Glutamatergic neuron (in vitro differentiated cells): ENCODE measurements at regions not wholly inside any gene's neighbourhood (a gene's known extent, or its start where the extent isn't known, plus 50 kb on each side); places are given as distances from the start of the nearest gene placed in this dataset.
"Not testable (repeated sequence)": the region's sequence is repeated elsewhere in the genome, so short reads cannot be mapped to it uniquely, and the experiment has no call there.

Source experiments
- DNase-seq: peaks from one replicate; pipeline ENCODE4 v3.0.0; 2022
- H3K27ac Mint-ChIP-seq: one replicate; pipeline ENCODE4 v1.8.0; 2020; ENCODE audit warnings: mild to moderate bottlenecking, mixed read lengths, inconsistent platforms; ENCODE audit not compliant: unreplicated experiment
- H3K27me3 Mint-ChIP-seq: one replicate; pipeline ENCODE4 v1.8.0; 2020; ENCODE audit warnings: mild to moderate bottlenecking, moderate library complexity, mixed read lengths, inconsistent platforms; ENCODE audit not compliant: unreplicated experiment
- H3K36me3 Mint-ChIP-seq: one replicate; pipeline ENCODE4 v1.8.0; 2020; ENCODE audit warnings: mild to moderate bottlenecking, mixed read lengths, inconsistent platforms; ENCODE audit not compliant: unreplicated experiment
- H3K4me1 Mint-ChIP-seq: one replicate; pipeline ENCODE4 v1.8.0; 2020; ENCODE audit warnings: mild to moderate bottlenecking, low read depth, mixed read lengths, inconsistent platforms; ENCODE audit not compliant: unreplicated experiment
- H3K4me3 Mint-ChIP-seq: one replicate; pipeline ENCODE4 v1.8.0; 2020; ENCODE audit warnings: mild to moderate bottlenecking, mixed read lengths, inconsistent platforms; ENCODE audit not compliant: unreplicated experiment
- H3K9me3 Mint-ChIP-seq: one replicate; pipeline ENCODE4 v1.8.0; 2020; ENCODE audit warnings: mild to moderate bottlenecking, moderate library complexity, mixed read lengths, inconsistent platforms; ENCODE audit not compliant: unreplicated experiment
- CTCF ChIP-seq: fragments of 200-600 bp; sonication (generic); IDR thresholded peaks from one replicate; pipeline ENCODE4 v1.5.0; 2021; ENCODE audit not compliant: partially characterized antibody, unreplicated experiment

- peaks cover 5% of the 10 kb centered on the region for H3K9me3 Mint-ChIP-seq
- TF ChIP-seq CTCF: no peak
- no peaks in the 10 kb centered on the region for H3K4me1 Mint-ChIP-seq
- H3K27ac Mint-ChIP-seq: no peak overlapping the region
- peaks cover 24% of the 10 kb centered on the region for H3K36me3 Mint-ChIP-seq
- peaks cover 3% of the 10 kb centered on the region for H3K27me3 Mint-ChIP-seq
- DNase-seq: no peak
- H3K4me3 Mint-ChIP-seq: no peak overlapping the region
Measured at GRCh38 chr9:88628114-88628513, 93.1 kb downstream of the NXNL2 start.

DNA sequence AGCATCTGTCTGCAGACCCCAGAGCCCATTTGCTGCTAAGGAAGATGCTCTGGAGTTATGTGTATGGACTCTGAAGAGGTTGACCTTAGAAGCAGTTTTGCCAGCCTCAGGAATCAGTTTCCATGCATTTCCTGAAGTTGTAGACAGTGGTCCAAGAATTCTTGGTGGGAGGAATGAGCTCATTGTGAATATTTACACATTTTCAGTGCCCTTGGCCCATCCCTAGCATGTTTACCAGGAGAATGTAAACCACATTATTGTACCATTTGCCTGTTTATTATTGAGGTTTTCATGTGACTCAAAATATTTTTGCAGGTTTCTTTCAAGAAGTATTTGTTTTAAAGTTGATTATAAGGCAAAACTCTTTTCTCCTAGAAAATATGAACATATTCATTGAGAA is 93.8 kb downstream of the NXNL2 start:
- no peak overlapping the region for H3K27ac Mint-ChIP-seq
- H3K9me3 Mint-ChIP-seq: peaks cover 8% of the 10 kb centered on the region
- no peak for TF ChIP-seq CTCF
- no peaks in the 10 kb centered on the region for H3K4me1 Mint-ChIP-seq
- H3K4me3 Mint-ChIP-seq: no peak overlapping the region
- no peak for DNase-seq
- H3K36me3 Mint-ChIP-seq: peaks cover 18% of the 10 kb centered on the region
- peaks cover 6% of the 10 kb centered on the region for H3K27me3 Mint-ChIP-seq

- H3K4me3 Mint-ChIP-seq, H3K27me3 Mint-ChIP-seq, H3K27ac Mint-ChIP-seq, DNase-seq, H3K9me3 Mint-ChIP-seq, H3K4me1 Mint-ChIP-seq: not testable (repeated sequence)
- peaks cover 11% of the 10 kb centered on the region for H3K36me3 Mint-ChIP-seq
Measured at GRCh38 chr9:88630574-88630973, 95.6 kb downstream of the NXNL2 start.

DNA sequence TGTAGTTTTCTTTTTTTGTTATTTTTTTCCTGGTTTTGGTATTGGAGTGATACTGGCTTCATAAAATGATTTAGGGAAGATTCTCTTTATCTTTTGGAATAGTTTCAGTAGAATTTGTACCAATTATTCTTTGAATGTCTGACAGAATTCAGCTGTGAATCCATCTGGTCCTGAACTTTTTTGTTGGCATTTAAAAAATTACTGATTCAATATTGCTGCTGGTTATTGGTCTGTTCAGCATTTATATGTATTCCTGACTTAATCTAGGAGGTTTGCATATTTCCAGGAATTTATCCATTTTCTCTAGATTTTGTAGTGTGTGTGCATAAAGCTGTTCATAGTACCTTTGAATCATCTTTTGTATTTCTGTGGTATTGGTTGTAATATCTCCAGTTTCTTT is 100.2 kb downstream of the NXNL2 start:
- no peak for DNase-seq
- peaks cover 5% of the 10 kb centered on the region for H3K27me3 Mint-ChIP-seq
- no peak overlapping the region for H3K4me3 Mint-ChIP-seq
- peaks cover 16% of the 10 kb centered on the region for H3K36me3 Mint-ChIP-seq
- H3K9me3 Mint-ChIP-seq: peaks cover 3% of the 10 kb centered on the region
- TF ChIP-seq CTCF: no peak
- H3K27ac Mint-ChIP-seq: no peak overlapping the region
- no peaks in the 10 kb centered on the region for H3K4me1 Mint-ChIP-seq

GRCh38 chr9:88641456-88642240 is 106.7 kb downstream of the NXNL2 start:
- TF ChIP-seq CTCF: no peak
- H3K27ac Mint-ChIP-seq: no peak overlapping the region
- H3K27me3 Mint-ChIP-seq: no peaks in the 10 kb centered on the region
- peaks cover 2% of the 10 kb centered on the region for H3K9me3 Mint-ChIP-seq
- no peak for DNase-seq
- H3K4me3 Mint-ChIP-seq: no peak overlapping the region
- H3K36me3 Mint-ChIP-seq: peaks cover 9% of the 10 kb centered on the region
- H3K4me1 Mint-ChIP-seq: no peaks in the 10 kb centered on the region
